GM10266 (cell line): ENCODE measurements at regions not wholly inside any gene's neighbourhood (a gene's known extent, or its start where the extent isn't known, plus 50 kb on each side); places are given as distances from the start of the nearest gene placed in this dataset.
"Not testable (repeated sequence)": the region's sequence is repeated elsewhere in the genome, so short reads cannot be mapped to it uniquely, and the experiment has no call there.

Experiments used
- DNase-seq: peaks from one replicate; pipeline ENCODE4 v3.0.0; 2012; ENCODE audit errors: extremely low spot score
- TF ChIP-seq, protein P1 (sequence below): IDR thresholded peaks from 2 replicates; pipeline ENCODE4 v1.5.1; 2012; ENCODE audit warnings: mild to moderate bottlenecking, low read depth; ENCODE audit not compliant: control insufficient read depth, insufficient read depth; ENCODE audit errors: missing control alignments

DNA sequence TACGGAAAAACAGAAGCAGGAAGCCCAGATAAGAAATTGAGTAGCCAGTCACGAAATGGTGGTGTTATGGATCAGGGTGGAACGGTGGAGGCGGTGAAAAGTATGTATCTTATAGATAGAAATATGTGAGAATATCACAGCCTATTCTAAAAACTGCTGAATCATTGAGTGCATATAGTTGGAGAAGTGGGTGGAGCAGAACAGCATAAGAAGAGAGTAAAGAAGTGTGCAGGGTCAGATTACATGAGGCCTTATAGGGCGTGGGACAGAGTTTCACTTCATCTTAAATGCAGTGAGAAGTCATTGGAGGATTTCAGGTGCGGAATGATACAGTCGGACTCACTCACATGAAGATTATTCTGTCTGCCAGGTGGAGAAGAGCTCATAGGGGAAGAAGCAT lies 293.1 kb downstream of the TRIML1 start:
- DNase-seq, result no peak
- TF ChIP-seq, protein P1, sequence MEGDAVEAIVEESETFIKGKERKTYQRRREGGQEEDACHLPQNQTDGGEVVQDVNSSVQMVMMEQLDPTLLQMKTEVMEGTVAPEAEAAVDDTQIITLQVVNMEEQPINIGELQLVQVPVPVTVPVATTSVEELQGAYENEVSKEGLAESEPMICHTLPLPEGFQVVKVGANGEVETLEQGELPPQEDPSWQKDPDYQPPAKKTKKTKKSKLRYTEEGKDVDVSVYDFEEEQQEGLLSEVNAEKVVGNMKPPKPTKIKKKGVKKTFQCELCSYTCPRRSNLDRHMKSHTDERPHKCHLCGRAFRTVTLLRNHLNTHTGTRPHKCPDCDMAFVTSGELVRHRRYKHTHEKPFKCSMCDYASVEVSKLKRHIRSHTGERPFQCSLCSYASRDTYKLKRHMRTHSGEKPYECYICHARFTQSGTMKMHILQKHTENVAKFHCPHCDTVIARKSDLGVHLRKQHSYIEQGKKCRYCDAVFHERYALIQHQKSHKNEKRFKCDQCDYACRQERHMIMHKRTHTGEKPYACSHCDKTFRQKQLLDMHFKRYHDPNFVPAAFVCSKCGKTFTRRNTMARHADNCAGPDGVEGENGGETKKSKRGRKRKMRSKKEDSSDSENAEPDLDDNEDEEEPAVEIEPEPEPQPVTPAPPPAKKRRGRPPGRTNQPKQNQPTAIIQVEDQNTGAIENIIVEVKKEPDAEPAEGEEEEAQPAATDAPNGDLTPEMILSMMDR, result no peak

DNA sequence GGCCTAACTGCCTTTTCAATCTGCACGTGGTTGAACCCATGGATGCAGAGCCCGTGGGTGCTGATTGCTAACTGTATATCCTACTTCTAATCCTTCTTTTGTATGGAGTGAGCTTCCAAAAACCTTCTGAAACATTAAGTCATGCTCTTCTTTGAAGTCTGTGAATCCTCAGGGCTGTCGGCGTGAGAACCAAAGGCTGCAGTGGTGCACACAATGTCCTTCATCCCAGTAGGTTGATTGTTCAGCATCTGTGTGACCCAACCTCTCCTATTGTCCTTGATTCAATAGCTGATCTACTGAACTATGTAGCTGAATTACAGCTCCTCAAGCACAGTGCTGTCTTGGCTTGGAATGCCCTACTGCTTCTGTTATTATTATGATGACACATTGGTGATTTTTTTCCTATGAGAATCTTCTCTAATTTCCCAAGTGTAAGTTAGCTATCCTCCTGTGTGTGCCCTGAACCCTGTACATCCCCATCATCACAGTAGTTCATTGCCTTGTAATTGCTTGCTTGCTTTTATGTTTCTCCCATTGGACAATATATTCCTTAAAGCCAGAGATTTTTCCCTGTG lies 294.6 kb downstream of the TRIML1 start:
- TF ChIP-seq, protein P1, result no peak
- no peak for DNase-seq

DNA sequence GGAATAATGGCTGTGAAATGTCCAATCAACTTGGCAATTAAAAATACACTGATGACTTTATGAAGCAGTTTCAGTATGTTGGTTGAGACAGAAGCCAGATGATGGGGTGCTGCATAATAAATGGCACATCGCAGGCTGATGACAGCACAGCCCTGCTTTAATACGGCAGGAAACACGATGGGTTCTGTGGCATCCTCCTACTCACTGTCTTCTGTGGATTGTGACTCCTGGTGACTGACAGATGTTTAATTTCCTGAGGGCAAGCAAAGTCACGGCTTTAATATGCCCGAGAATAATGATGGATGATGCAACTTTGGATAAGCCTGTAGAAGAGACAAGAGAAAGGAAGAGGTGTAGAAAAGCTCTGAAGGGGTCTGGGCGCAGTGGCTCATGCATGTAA lies 295.4 kb downstream of the TRIML1 start:
- DNase-seq, result no peak

DNA sequence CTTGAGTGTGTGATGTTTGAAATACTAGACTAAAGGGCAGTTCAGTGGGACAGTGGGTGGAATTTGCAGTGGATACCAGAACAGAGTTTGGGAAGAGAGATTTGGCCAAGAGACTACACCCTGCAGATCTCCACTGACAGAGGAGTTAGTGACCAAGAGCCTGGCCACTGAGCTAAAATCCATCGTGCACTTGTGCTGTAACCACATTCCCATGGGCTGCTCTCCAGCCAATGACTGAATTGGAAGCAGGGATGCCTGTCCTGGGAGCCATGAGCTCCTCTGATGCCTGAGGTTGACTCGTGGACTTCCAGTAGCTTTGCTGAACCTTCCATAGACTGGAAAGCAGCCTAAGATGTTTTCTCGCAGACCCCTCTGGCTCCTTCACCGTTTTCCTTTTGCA lies 296.1 kb downstream of the TRIML1 start:
- TF ChIP-seq, protein P1, result no peak
- no peak for DNase-seq

More for the DNA sequence above, 295.4 kb downstream of the TRIML1 start:
- TF ChIP-seq, protein P1, result no peak

DNA sequence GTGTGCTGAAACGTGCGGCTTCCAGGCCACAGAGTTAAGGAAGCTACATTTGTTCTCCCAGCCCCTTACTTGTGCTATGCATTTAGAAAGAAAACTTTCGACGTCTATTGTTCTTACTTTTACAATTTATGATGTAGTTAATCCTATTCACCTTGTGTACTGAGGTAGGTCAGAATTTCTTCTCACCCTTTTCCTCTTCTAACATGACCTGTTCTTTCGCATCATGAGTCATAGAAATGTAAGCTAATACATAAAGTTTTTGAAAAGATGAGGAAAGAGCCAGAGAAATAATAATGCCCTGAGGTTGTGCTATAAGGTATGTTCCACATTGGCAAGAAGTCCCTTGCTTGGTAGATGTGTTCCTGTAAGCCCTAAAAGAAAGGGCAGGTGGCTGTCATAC lies 298.3 kb downstream of the TRIML1 start:
- no peak for DNase-seq
- TF ChIP-seq, protein P1, result no peak

DNA sequence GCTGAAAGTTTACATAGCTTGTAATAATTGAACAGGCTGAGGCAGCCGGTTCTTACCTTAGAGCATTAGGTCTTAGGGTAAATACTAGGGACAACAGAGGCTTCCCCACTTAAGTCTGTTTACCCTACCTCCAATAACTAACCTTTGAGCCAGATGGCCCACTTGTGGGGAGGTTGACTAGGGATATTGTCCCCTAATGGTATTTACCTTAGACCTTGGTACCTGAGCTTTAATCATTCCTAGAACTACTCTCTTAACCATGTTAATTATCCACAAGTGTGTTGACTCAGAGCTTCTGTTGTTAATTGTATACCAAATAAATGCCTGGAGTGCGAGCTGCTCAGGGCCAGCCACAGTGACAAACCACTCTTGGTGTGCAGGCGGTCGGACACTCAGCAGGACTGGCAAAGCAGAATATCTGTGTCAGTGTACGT lies 299.2 kb downstream of the TRIML1 start:
- not testable (repeated sequence) for DNase-seq

DNA sequence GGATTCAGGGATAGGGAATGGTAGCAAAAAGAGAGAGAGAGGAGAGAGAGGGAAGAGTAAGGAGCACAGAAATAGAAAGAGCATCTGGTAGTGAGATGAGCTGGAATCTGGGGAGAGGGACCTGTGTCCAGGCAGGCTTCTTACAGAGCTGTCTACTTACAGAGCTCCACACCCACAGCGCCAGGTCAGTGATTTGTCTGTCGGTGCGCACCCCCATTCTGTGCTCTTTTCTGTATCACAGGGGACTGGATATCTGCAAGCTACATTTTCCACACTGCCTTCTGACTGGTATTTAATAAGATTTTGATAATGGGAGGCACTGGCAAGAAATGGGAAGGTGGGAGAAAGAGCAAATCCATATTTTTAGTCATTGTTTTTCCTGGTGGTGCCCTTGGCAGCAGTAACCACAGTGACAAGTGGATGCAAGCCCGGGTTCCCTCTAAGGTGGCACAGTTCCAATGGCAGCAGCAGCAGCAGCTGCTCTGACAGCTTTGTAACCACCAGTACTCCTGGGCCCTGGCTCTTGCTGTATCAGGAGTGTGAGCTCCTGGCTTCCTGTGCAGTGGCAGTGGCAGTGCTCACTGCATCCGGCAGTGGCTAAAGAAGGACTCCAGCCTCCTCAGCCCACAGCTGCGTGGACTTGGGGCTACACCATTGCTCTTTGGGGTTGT lies 300.5 kb downstream of the TRIML1 start:
- TF ChIP-seq, protein P1, result no peak
- DNase-seq, result no peak

DNA sequence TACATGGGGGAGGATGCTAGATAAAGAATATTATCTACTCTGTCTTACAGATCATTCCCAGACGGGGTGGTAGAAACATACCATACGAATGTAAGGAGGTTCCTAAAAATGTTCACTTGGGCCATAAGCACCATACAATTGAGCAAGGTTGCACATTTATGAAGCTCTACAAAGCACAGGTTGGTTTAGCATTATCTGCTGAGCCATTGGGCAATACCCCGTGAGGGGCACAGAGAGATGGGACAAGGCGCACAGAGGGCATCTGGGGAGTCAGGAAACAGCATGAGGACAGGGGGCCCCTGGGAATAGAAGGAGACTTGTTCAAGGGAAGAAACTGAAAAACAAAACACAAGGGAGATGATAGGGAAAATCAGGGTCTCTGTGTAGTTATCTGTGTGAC lies 305.3 kb downstream of the TRIML1 start:
- no peak for DNase-seq

DNA sequence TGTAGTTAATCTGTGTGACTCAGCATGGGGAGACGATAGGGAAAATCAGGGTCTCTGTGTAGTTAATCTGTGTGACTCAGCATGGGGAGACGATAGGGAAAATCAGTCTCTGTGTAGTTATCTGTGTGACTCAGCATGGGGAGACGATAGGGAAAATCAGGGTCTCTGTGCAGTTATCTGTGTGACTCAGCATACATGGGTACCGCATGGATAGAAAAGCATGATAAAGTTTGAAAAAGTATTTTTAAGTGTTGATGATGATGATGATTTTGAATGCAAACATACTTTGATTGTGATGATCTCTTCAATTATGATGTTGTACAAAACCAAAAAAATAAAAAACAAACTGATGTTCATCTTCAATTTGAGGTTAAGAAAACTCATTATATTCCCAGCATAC lies 309.8 kb downstream of the TRIML1 start:
- DNase-seq, result not testable (repeated sequence)

More for the DNA sequence above, 305.3 kb downstream of the TRIML1 start:
- TF ChIP-seq, protein P1, result no peak
